ENCODE measurements at regions not wholly inside any gene's neighbourhood (a gene's known extent, or its start where the extent isn't known, plus 50 kb on each side); places are given as distances from the start of the nearest gene placed in this dataset.

DNA sequence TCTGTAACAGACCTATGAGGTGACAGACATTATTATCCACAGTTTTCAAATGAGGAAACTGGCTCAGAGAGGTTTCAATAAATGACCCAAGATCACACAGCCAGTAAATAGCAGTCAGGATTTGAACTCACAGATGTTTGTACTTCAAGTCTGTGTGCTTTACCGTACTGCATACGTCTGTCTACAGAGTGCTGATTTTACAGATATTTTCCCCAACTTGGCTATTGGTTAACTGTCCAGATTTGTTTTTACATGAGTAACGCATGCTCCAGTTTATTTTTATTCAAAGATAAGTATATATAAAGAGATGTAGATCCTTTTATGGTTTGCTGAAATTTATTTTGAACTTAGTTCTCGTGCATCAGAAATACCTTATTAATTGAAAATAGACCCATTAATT, 65.7 kb upstream of the SLC38A2 start:
- POLR2A ChIA-PET = no interaction called here
- CTCF ChIA-PET = no interaction called here
- no peak for TF ChIP-seq FOXK2 (IDR thresholded peaks at IDR 0.05)
- no peak for TF ChIP-seq ARNT (IDR thresholded peaks at IDR 0.05)
- no peak for DNase-seq (ENCODE audit: extremely low spot score)

- CTCF ChIA-PET = no interaction called here
Observed at GRCh38 chr12:46437469-46437868, 64.9 kb upstream of the SLC38A2 start.

DNA sequence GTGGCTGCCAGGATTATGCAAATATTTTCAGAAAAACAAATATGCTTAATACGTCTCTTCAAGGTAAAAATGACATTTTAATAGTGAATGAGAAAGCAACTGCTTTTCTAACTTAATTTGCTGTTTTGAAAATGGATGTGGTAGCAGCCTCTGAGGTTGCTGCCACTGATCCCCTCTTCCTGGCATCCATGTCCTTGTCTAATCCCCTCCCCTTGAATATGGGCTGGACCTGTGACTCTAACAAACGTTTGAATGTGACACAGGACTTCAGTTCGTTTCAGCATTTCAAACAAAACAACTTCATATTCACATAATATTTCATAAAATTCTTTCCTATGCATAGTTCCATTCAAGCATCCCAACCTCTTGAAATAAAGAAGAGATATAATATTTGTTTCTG, 64.2 kb upstream of the SLC38A2 start:
- POLR2A ChIA-PET = no interaction called here
- CTCF ChIA-PET = no interaction called here
- TF ChIP-seq L3MBTL2 (conservative IDR thresholded peaks at IDR 0.05) (no peak), NFRKB (IDR thresholded peaks at IDR 0.05) (no peak), LEF1 (IDR thresholded peaks at IDR 0.05; ENCODE audit: borderline replicate concordance) (no peak), HDGF (IDR thresholded peaks at IDR 0.05; ENCODE audit: borderline replicate concordance) (no peak), SUZ12 (IDR thresholded peaks at IDR 0.05) (no peak), CTBP1 (IDR thresholded peaks at IDR 0.05; ENCODE audit: borderline replicate concordance) (no peak), TARDBP (IDR thresholded peaks at IDR 0.05) (no peak), ARNT (IDR thresholded peaks at IDR 0.05) (no peak), ELF4 (IDR thresholded peaks at IDR 0.05) (no peak), FOXA1 (IDR thresholded peaks at IDR 0.05) (no peak), FOXM1 (IDR thresholded peaks at IDR 0.05; ENCODE audit: borderline replicate concordance) (no peak), FOXK2 (IDR thresholded peaks at IDR 0.05) (no peak), ZNF384 (IDR thresholded peaks at IDR 0.05) (no peak), BHLHE40 (IDR thresholded peaks at IDR 0.05; ENCODE audit: borderline replicate concordance) (no peak), SP1 (IDR thresholded peaks at IDR 0.05) (no peak)
- TF ChIP-seq, protein P1, sequence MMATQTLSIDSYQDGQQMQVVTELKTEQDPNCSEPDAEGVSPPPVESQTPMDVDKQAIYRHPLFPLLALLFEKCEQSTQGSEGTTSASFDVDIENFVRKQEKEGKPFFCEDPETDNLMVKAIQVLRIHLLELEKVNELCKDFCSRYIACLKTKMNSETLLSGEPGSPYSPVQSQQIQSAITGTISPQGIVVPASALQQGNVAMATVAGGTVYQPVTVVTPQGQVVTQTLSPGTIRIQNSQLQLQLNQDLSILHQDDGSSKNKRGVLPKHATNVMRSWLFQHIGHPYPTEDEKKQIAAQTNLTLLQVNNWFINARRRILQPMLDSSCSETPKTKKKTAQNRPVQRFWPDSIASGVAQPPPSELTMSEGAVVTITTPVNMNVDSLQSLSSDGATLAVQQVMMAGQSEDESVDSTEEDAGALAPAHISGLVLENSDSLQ (IDR thresholded peaks at IDR 0.05) = no peak
- no peak for DNase-seq (ENCODE audit: extremely low spot score)

More at GRCh38 chr12:46437469-46437868, 64.9 kb upstream of the SLC38A2 start:
- TF ChIP-seq HDGF (IDR thresholded peaks at IDR 0.05; ENCODE audit: borderline replicate concordance) = no peak
- no peak for TF ChIP-seq FOXM1 (IDR thresholded peaks at IDR 0.05; ENCODE audit: borderline replicate concordance)
- TF ChIP-seq NFRKB (IDR thresholded peaks at IDR 0.05) = no peak
- no peak for TF ChIP-seq CTBP1 (IDR thresholded peaks at IDR 0.05; ENCODE audit: borderline replicate concordance)
- no peak for TF ChIP-seq SP1 (IDR thresholded peaks at IDR 0.05)
- POLR2A ChIA-PET = no interaction called here
- no peak for DNase-seq (ENCODE audit: extremely low spot score)

DNA sequence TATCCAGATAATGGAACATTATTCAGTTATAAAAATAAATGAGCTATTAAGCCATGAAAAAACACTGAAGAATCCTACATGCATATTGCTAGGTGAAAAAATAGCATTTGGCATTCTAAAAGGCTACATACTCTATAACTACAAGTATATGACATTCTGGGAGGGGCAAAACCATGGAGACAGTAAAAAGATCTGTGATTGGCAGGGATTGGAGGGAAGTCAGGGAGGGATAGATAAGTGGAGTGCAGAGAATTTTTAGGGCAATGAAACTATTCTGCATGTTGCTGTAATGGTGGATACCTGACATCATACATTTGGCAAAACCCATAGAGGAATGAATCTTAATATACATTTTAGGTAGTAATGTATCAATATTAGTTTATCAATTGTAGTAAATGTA, 63.1 kb upstream of the SLC38A2 start:
- TF ChIP-seq SUZ12 (IDR thresholded peaks at IDR 0.05) (no peak), ZNF384 (IDR thresholded peaks at IDR 0.05) (no peak), FOXM1 (IDR thresholded peaks at IDR 0.05; ENCODE audit: borderline replicate concordance) (no peak), BHLHE40 (IDR thresholded peaks at IDR 0.05; ENCODE audit: borderline replicate concordance) (no peak)
- TF ChIP-seq, protein P1 (IDR thresholded peaks at IDR 0.05) = 0 out of 2 replicates have a peak, but pooled peaks have one; percentile 15
- no peak for DNase-seq (ENCODE audit: extremely low spot score)
- ChIA-PET POLR2A (no interaction called here), CTCF (no interaction called here)

DNA sequence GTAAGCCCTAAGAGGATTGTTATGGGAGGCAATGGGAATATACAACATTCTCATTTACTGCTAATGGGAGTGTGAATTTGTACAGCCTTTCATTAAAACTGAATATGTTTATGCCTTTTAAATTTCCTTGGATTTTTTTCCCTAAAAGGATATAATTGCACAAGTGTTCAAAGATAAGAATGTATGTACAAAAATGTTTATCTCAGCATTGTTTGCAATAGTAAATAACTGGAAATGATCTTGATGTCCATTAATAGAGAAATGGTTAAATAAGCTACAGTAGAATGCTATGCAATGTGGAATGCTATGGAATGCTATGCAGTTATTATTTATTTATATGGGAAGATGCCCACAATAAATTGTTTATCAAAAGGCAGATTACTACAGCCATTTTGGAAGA, 62.5 kb upstream of the SLC38A2 start:
- TF ChIP-seq, protein P1 (IDR thresholded peaks at IDR 0.05) = no peak
- no peak for TF ChIP-seq ZNF384 (IDR thresholded peaks at IDR 0.05)
- no peak for TF ChIP-seq CTBP1 (IDR thresholded peaks at IDR 0.05; ENCODE audit: borderline replicate concordance)
- no peak for TF ChIP-seq BHLHE40 (IDR thresholded peaks at IDR 0.05; ENCODE audit: borderline replicate concordance)
- TF ChIP-seq NFRKB (IDR thresholded peaks at IDR 0.05) = no peak
- TF ChIP-seq SUZ12 (IDR thresholded peaks at IDR 0.05) = no peak
- TF ChIP-seq SP1 (IDR thresholded peaks at IDR 0.05) = no peak
- no peak for TF ChIP-seq ARNT (IDR thresholded peaks at IDR 0.05)
- no peak for TF ChIP-seq FOXM1 (IDR thresholded peaks at IDR 0.05; ENCODE audit: borderline replicate concordance)
- no peak for TF ChIP-seq ELF4 (IDR thresholded peaks at IDR 0.05)
- no peak for TF ChIP-seq TARDBP (IDR thresholded peaks at IDR 0.05)
- no peak for TF ChIP-seq HDGF (IDR thresholded peaks at IDR 0.05; ENCODE audit: borderline replicate concordance)
- TF ChIP-seq FOXK2 (IDR thresholded peaks at IDR 0.05) = no peak
- no peak for TF ChIP-seq L3MBTL2 (conservative IDR thresholded peaks at IDR 0.05)
- no peak for TF ChIP-seq FOXA1 (IDR thresholded peaks at IDR 0.05)
- no peak for TF ChIP-seq LEF1 (IDR thresholded peaks at IDR 0.05; ENCODE audit: borderline replicate concordance)
- ChIA-PET CTCF (no interaction called here), POLR2A (no interaction called here)
- no peak for DNase-seq (ENCODE audit: extremely low spot score)

DNA sequence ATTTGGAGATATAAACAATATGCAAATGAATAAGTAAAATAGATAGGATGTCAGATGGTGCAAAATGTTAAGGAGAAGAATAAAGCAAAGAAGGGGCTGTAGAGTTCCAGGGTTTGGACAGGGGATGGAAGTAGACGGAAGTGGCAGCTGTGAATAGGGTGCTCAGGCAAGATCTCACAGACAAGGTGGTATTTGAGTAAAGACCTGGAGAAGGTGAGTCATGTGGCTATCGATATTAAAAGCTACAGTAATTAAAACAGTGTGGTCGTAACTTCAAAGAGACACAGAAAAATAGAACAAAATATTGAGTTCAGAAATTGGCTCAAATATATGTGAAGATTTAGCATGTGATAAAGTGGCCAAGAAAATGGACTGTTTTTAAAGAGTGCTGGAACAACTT, 61.3 kb upstream of the SLC38A2 start:
- TF ChIP-seq, protein P1 (IDR thresholded peaks at IDR 0.05) = no peak
- TF ChIP-seq FOXM1 (IDR thresholded peaks at IDR 0.05; ENCODE audit: borderline replicate concordance) = no peak
- no peak for TF ChIP-seq HDGF (IDR thresholded peaks at IDR 0.05; ENCODE audit: borderline replicate concordance)
- TF ChIP-seq ELF4 (IDR thresholded peaks at IDR 0.05) = no peak
- TF ChIP-seq LEF1 (IDR thresholded peaks at IDR 0.05; ENCODE audit: borderline replicate concordance) = no peak
- CTCF ChIA-PET = no interaction called here
- POLR2A ChIA-PET = no interaction called here
- DNase-seq (ENCODE audit: extremely low spot score) = no peak

Data from HEK293T (cell line).